ENCODE measurements at regions not wholly inside any gene's neighbourhood (a gene's known extent, or its start where the extent isn't known, plus 50 kb on each side); places are given as distances from the start of the nearest gene placed in this dataset.

- intact Hi-C loops (cut with micrococcal nuclease; ENCODE audit: unreplicated experiment) = no loop called here
- H3K27ac ChIP-seq = no peak overlapping the region
- H3K4me3 ChIP-seq = no peak overlapping the region
- no peak overlapping the region for H3K4me2 ChIP-seq
- no peaks in the 10 kb centered on the region for H3K36me3 ChIP-seq (ENCODE audit: low read depth)
- ChIA-PET POLR2A (ENCODE audit: unreplicated experiment) (no interaction called here), CTCF (no interaction called here)
- no peaks in the 10 kb centered on the region for H3F3A ChIP-seq (ENCODE audit: insufficient read depth, low read depth)
- BruUV-seq (replicated peaks) = no TSS peak
- no peaks in the 10 kb centered on the region for H3K9me3 ChIP-seq (ENCODE audit: insufficient read depth, low read depth)
- H3K4me1 ChIP-seq (replicated peaks; ENCODE audit: insufficient read depth) = no peaks in the 10 kb centered on the region
- no peaks in the 10 kb centered on the region for H3K79me2 ChIP-seq (ENCODE audit: low read depth)
- TF ChIP-seq EZH2 (IDR thresholded peaks at IDR 0.05; ENCODE audit: low read depth) (no peak), CTCF (conservative IDR thresholded peaks at IDR 0.05) (no peak)
- DNase-seq = no peak
- no peak overlapping the region for H2AFZ ChIP-seq
- no peaks in the 10 kb centered on the region for H3K27me3 ChIP-seq (ENCODE audit: insufficient read depth, low read depth)
- H3K9me2 ChIP-seq (ENCODE audit: insufficient read depth) = no peaks in the 10 kb centered on the region
- no peaks in the 10 kb centered on the region for H4K20me1 ChIP-seq (ENCODE audit: insufficient read depth)
Observed at GRCh38 chrX:126985981-126986380, 166.5 kb downstream of the PRR32 start.

- no peaks in the 10 kb centered on the region for H3K4me1 ChIP-seq (replicated peaks; ENCODE audit: insufficient read depth)
- no peaks in the 10 kb centered on the region for H3K79me2 ChIP-seq (ENCODE audit: low read depth)
- H3K9me2 ChIP-seq (ENCODE audit: insufficient read depth) = no peaks in the 10 kb centered on the region
- no TSS peak for BruUV-seq (replicated peaks)
- no peak overlapping the region for H3K4me3 ChIP-seq
- H3F3A ChIP-seq (ENCODE audit: insufficient read depth, low read depth) = no peaks in the 10 kb centered on the region
- intact Hi-C loops (cut with micrococcal nuclease; ENCODE audit: unreplicated experiment) = no loop called here
- no peaks in the 10 kb centered on the region for H3K27me3 ChIP-seq (ENCODE audit: insufficient read depth, low read depth)
- H3K36me3 ChIP-seq (ENCODE audit: low read depth) = no peaks in the 10 kb centered on the region
- TF ChIP-seq EZH2 (IDR thresholded peaks at IDR 0.05; ENCODE audit: low read depth) (no peak), CTCF (conservative IDR thresholded peaks at IDR 0.05) (no peak)
- no peak overlapping the region for H3K27ac ChIP-seq
- POLR2A ChIA-PET (ENCODE audit: unreplicated experiment) = no interaction called here
- no peak overlapping the region for H3K4me2 ChIP-seq
- no peak overlapping the region for H2AFZ ChIP-seq
- no peaks in the 10 kb centered on the region for H4K20me1 ChIP-seq (ENCODE audit: insufficient read depth)
- CTCF ChIA-PET = no interaction called here
- DNase-seq = no peak
- no peaks in the 10 kb centered on the region for H3K9me3 ChIP-seq (ENCODE audit: insufficient read depth, low read depth)
Observed at GRCh38 chrX:126994032-126994600, 174.6 kb downstream of the PRR32 start.

- BruUV-seq (replicated peaks) = no TSS peak
- H3K4me1 ChIP-seq (replicated peaks; ENCODE audit: insufficient read depth) = no peaks in the 10 kb centered on the region
- no peaks in the 10 kb centered on the region for H3K36me3 ChIP-seq (ENCODE audit: low read depth)
- peak overlapping the region; percentile 46 for H2AFZ ChIP-seq
- no peaks in the 10 kb centered on the region for H3K79me2 ChIP-seq (ENCODE audit: low read depth)
- CTCF ChIA-PET = no interaction called here
- POLR2A ChIA-PET (ENCODE audit: unreplicated experiment) = no interaction called here
- H3K4me2 ChIP-seq = peak overlapping the region; percentile 58
- no peaks in the 10 kb centered on the region for H3F3A ChIP-seq (ENCODE audit: insufficient read depth, low read depth)
- peak overlapping the region; percentile 17; the same call in 1 of the 2 replicates for H3K4me3 ChIP-seq
- no peak overlapping the region for H3K27ac ChIP-seq
- no peak for DNase-seq
- no peaks in the 10 kb centered on the region for H3K9me2 ChIP-seq (ENCODE audit: insufficient read depth)
- no peaks in the 10 kb centered on the region for H3K27me3 ChIP-seq (ENCODE audit: insufficient read depth, low read depth)
- TF ChIP-seq CTCF (conservative IDR thresholded peaks at IDR 0.05) = no peak
- TF ChIP-seq EZH2 (IDR thresholded peaks at IDR 0.05; ENCODE audit: low read depth) = no peak
- intact Hi-C loops (cut with micrococcal nuclease; ENCODE audit: unreplicated experiment) = no loop called here
- no peaks in the 10 kb centered on the region for H3K9me3 ChIP-seq (ENCODE audit: insufficient read depth, low read depth)
- H4K20me1 ChIP-seq (ENCODE audit: insufficient read depth) = no peaks in the 10 kb centered on the region; the same call in 1 of the 2 replicates
Observed at GRCh38 chrX:127011629-127012028, 192.1 kb downstream of the PRR32 start.
